H1 (cell line): ENCODE measurements at regions not wholly inside any gene's neighbourhood (a gene's known extent, or its start where the extent isn't known, plus 50 kb on each side); places are given as distances from the start of the nearest gene placed in this dataset.

ENCODE experiments used
- CTCF ChIA-PET: fragments of 300-600 bp; sonication (Branson Sonifier 250); formaldehyde crosslinking; loops from one replicate; lab custom pipeline; 2021; ENCODE audit not compliant: partially characterized antibody; lab: Charles Lee
- POLR2A ChIA-PET: fragments of 300-600 bp; sonication (Branson Sonifier 250); formaldehyde crosslinking; loops from one replicate; lab custom pipeline; 2021; ENCODE audit warnings: inconsistent platforms; ENCODE audit not compliant: partially characterized antibody; lab: Charles Lee
- DNase-seq, 2 experiments: peaks; one replicate each; pipeline versions ENCODE4 v3.0.0 to v3.0.0-alpha.2; 2010 to 2022; ENCODE audit warnings: low spot score in 2 of 2, low read depth in 1 of 2, mixed read lengths in 1 of 2
- FAIRE-seq: peaks from 2 replicates; lab custom pipeline; 2011; peaks lifted over from hg19 to GRCh38; lab: Jason Lieb, UNC
- H2AFZ ChIP-seq: 2 replicates; pipeline ENCODE4 v1.8.1; 2012; ENCODE audit warnings: low read length, inconsistent platforms
- H2AK5ac ChIP-seq: 2 replicates; pipeline ENCODE4 v1.6.1; 2013; ENCODE audit warnings: low read depth, low read length
- H2BK120ac ChIP-seq: replicated peaks from 2 replicates; pipeline ENCODE3; 2013; ENCODE audit warnings: low read depth, low read length, inconsistent platforms
- H2BK12ac ChIP-seq: 2 replicates; pipeline ENCODE4 v1.6.1; 2013; ENCODE audit warnings: low read depth, low read length
- H2BK15ac ChIP-seq: 2 replicates; pipeline ENCODE4 v1.6.1; 2013; ENCODE audit warnings: low read length
- H2BK20ac ChIP-seq: 2 replicates; pipeline ENCODE4 v1.6.1; 2013; ENCODE audit warnings: low read length
- H2BK5ac ChIP-seq: 2 replicates; pipeline ENCODE4 v1.6.1; 2013; ENCODE audit warnings: low read depth, low read length
- H3K14ac ChIP-seq: 2 replicates; pipeline ENCODE4 v1.6.1; 2013; ENCODE audit warnings: inconsistent platforms; ENCODE audit not compliant: insufficient read length
- H3K18ac ChIP-seq: 2 replicates; pipeline ENCODE4 v1.6.1; 2013; ENCODE audit warnings: low read length; ENCODE audit errors: extremely low read depth
- H3K23ac ChIP-seq: 2 replicates; pipeline ENCODE4 v1.6.1; 2013; ENCODE audit warnings: inconsistent platforms; ENCODE audit not compliant: insufficient read length
- H3K23me2 ChIP-seq: 2 replicates; pipeline ENCODE4 v1.6.1; 2013; ENCODE audit warnings: low read depth, low read length
- H3K27ac ChIP-seq: 2 replicates; pipeline ENCODE4 v1.6.1; 2011; ENCODE audit warnings: low read depth, low read length, inconsistent platforms
- H3K27me3 ChIP-seq, 4 experiments: replicated peaks in 1 of 4; 1 replicate in 1 of 4; 2 replicates in 3 of 4; pipeline versions ENCODE4 v1.6.1 to v1.8.1; 2011 to 2013; ENCODE audit warnings: low read length in 3 of 4, mild to moderate bottlenecking in 3 of 4, inconsistent platforms in 2 of 4, mixed read lengths in 2 of 4, moderate library complexity in 1 of 4; ENCODE audit not compliant: control insufficient read depth in 3 of 4, insufficient read depth in 3 of 4; ENCODE audit errors: extremely low read depth in 1 of 4
- H3K36me3 ChIP-seq, 4 experiments: 2 replicates each; pipeline versions ENCODE4 v1.6.1 to v1.8.1; 2011 to 2013; ENCODE audit warnings: mild to moderate bottlenecking in 4 of 4, low read length in 3 of 4, moderate library complexity in 2 of 4, control low read depth in 1 of 4, inconsistent platforms in 1 of 4; ENCODE audit not compliant: insufficient read depth in 4 of 4, control insufficient read depth in 2 of 4
- H3K4ac ChIP-seq: replicated peaks from 2 replicates; pipeline ENCODE3; 2013; ENCODE audit warnings: low read length, low read depth, mixed read lengths, inconsistent platforms; ENCODE audit not compliant: insufficient read length
- H3K4me1 ChIP-seq, 4 experiments: replicated peaks in 1 of 4; 1 replicate in 1 of 4; 2 replicates in 3 of 4; pipeline versions ENCODE4 v1.6.1 to v1.8.1; 2011 to 2013; ENCODE audit warnings: low read length in 3 of 4, inconsistent platforms in 2 of 4, mixed read lengths in 1 of 4; ENCODE audit not compliant: insufficient read depth in 4 of 4, control insufficient read depth in 3 of 4
- H3K4me2 ChIP-seq, 2 experiments: 2 replicates each; pipeline versions ENCODE4 v1.6.1 to v1.8.1; 2011 to 2013; ENCODE audit warnings: low read depth in 2 of 2, low read length in 2 of 2, control low read depth in 1 of 2, inconsistent platforms in 1 of 2, mild to moderate bottlenecking in 1 of 2; ENCODE audit not compliant: insufficient read depth in 1 of 2
- H3K4me3 ChIP-seq, 4 experiments: fragments of 200-600, 300-600 bp in 1 of 4; sonication (generic), shearing (Covaris generic), sonication (Bioruptor Twin) in 1 of 4; 2 replicates each; pipeline versions ENCODE4 v1.5.1 to v1.8.1; 2011 to 2016; ENCODE audit warnings: low read length in 4 of 4, low read depth in 3 of 4, control low read depth in 2 of 4, inconsistent platforms in 2 of 4, mild to moderate bottlenecking in 2 of 4, mixed read lengths in 1 of 4, moderate library complexity in 1 of 4; ENCODE audit not compliant: insufficient read depth in 2 of 4; ENCODE audit errors: extremely low read depth in 1 of 4
- H3K56ac ChIP-seq: replicated peaks from 2 replicates; pipeline ENCODE3; 2013; ENCODE audit warnings: low read depth, mild to moderate bottlenecking, mixed read lengths, low read length, inconsistent platforms; ENCODE audit not compliant: insufficient read length
- H3K79me1 ChIP-seq: 2 replicates; pipeline ENCODE4 v1.6.1; 2013; ENCODE audit warnings: low read depth, low read length, control low read depth
- H3K79me2 ChIP-seq, 2 experiments: 2 replicates each; pipeline versions ENCODE4 v1.6.1 to v1.8.1; 2012 to 2013; ENCODE audit warnings: low read length in 2 of 2, mild to moderate bottlenecking in 2 of 2, inconsistent platforms in 1 of 2; ENCODE audit not compliant: insufficient read depth in 2 of 2, control insufficient read depth in 1 of 2
- H3K9ac ChIP-seq, 4 experiments: replicated peaks in 1 of 4; 1 replicate in 1 of 4; 2 replicates in 3 of 4; pipeline versions ENCODE4 v1.6.1 to v1.8.1; 2011 to 2013; ENCODE audit warnings: low read depth in 3 of 4, low read length in 3 of 4, control low read depth in 2 of 4, mild to moderate bottlenecking in 2 of 4, moderate library complexity in 2 of 4, inconsistent platforms in 1 of 4; ENCODE audit errors: extremely low read depth in 1 of 4
- H3K9me3 ChIP-seq, 2 experiments: 2 replicates each; pipeline versions ENCODE4 v1.6.1 to v1.8.1; 2012 to 2013; ENCODE audit warnings: mild to moderate bottlenecking in 2 of 2, moderate library complexity in 2 of 2, control low read depth in 1 of 2, inconsistent platforms in 1 of 2, low read depth in 1 of 2, low read length in 1 of 2, mixed read lengths in 1 of 2; ENCODE audit not compliant: insufficient read depth in 2 of 2
- H4K20me1 ChIP-seq, 2 experiments: replicated peaks in 1 of 2; 2 replicates each; pipeline versions ENCODE3 to v1.8.1; 2011 to 2013; ENCODE audit warnings: inconsistent platforms in 2 of 2, low read length in 2 of 2, mild to moderate bottlenecking in 1 of 2; ENCODE audit not compliant: insufficient read depth in 2 of 2, control insufficient read depth in 1 of 2
- H4K5ac ChIP-seq: 2 replicates; pipeline ENCODE4 v1.6.1; 2013; ENCODE audit warnings: low read length, low read depth, mixed read lengths, inconsistent platforms; ENCODE audit not compliant: insufficient read length
- H4K8ac ChIP-seq: 2 replicates; pipeline ENCODE4 v1.8.0; 2013; ENCODE audit warnings: mild to moderate bottlenecking, moderate library complexity, low read length, inconsistent platforms; ENCODE audit not compliant: insufficient read depth; ENCODE audit errors: extremely low read depth
- H4K91ac ChIP-seq: replicated peaks from 2 replicates; pipeline ENCODE3; 2013; ENCODE audit warnings: low read length, mixed read lengths, inconsistent platforms; ENCODE audit not compliant: insufficient read length
- ASH2L ChIP-seq: fragments of 200-600, 300-600 bp; sonication (generic); IDR thresholded peaks from one replicate; pipeline ENCODE4 v1.7.1; 2017; ENCODE audit warnings: low read length
- ATF2 ChIP-seq: IDR thresholded peaks from 2 replicates; pipeline ENCODE4 v1.6.1; 2012; ENCODE audit warnings: low read length, inconsistent platforms
- CEBPB ChIP-seq: IDR thresholded peaks from 2 replicates; pipeline ENCODE4 v1.6.1; 2012; ENCODE audit warnings: low read depth, low read length
- CHD2 ChIP-seq: IDR thresholded peaks from 2 replicates; pipeline ENCODE4 v1.6.1; 2012; ENCODE audit warnings: low read length, improper control_type of control experiment
- CTBP2 ChIP-seq: IDR thresholded peaks from 2 replicates; pipeline ENCODE4 v1.7.0; 2011; ENCODE audit warnings: borderline replicate concordance, mild to moderate bottlenecking, moderate library complexity, mixed read lengths, low read length; ENCODE audit not compliant: insufficient read depth, insufficient read length
- E2F6 ChIP-seq: IDR thresholded peaks from 2 replicates; pipeline ENCODE4 v1.6.1; 2012; ENCODE audit warnings: inconsistent platforms
- FOSL1 ChIP-seq: IDR thresholded peaks from 2 replicates; pipeline ENCODE4 v1.6.1; 2011; ENCODE audit warnings: mild to moderate bottlenecking, low read depth, low read length, moderate library complexity; ENCODE audit not compliant: insufficient read depth
- HDAC6 ChIP-seq: IDR thresholded peaks from one replicate; pipeline ENCODE4 v1.7.1; 2012; ENCODE audit warnings: low read depth, mild to moderate bottlenecking, inconsistent platforms, low read length, moderate library complexity
- SAP30 ChIP-seq: fragments of 300-600 bp; sonication (generic); IDR thresholded peaks from 2 replicates; pipeline ENCODE4 v1.7.1; 2012; ENCODE audit warnings: low read length, moderate library complexity, mild to moderate bottlenecking, inconsistent platforms; ENCODE audit not compliant: insufficient read depth, insufficient replicate concordance
- SP1 ChIP-seq: IDR thresholded peaks from 2 replicates; pipeline ENCODE4 v1.6.1; 2011; ENCODE audit warnings: low read depth, low read length
- SP4 ChIP-seq: IDR thresholded peaks from 2 replicates; pipeline ENCODE4 v1.6.1; 2012; ENCODE audit warnings: low read length, inconsistent platforms
- SRF ChIP-seq: IDR thresholded peaks from 2 replicates; pipeline ENCODE4 v1.6.1; 2011; ENCODE audit warnings: mild to moderate bottlenecking, low read depth, low read length, moderate library complexity
- TAF1 ChIP-seq: IDR thresholded peaks from 2 replicates; pipeline ENCODE4 v1.6.1; 2011; ENCODE audit warnings: mild to moderate bottlenecking, low read depth, low read length
- TBP ChIP-seq: IDR thresholded peaks from 2 replicates; pipeline ENCODE4 v1.6.1; 2011; ENCODE audit warnings: low read depth, low read length, improper control_type of control experiment
- WGBS, 2 experiments: shearing (Covaris generic) in 1 of 2; methylation state at CpG; one replicate each; pipeline versions ENCODE4 v1.1.6 to v1.1.7; 2013 to 2015; ENCODE audit warnings: low lambda C conversion rate in 2 of 2, mixed read lengths in 2 of 2, inconsistent platforms in 1 of 2, low coverage in 1 of 2, missing lambda C conversion rate in 1 of 2; ENCODE audit not compliant: insufficient replicate concordance in 2 of 2, insufficient coverage in 1 of 2, insufficient read length in 1 of 2; ENCODE audit errors: extremely low coverage in 1 of 2, missing lambda C conversion rate in 1 of 2; 5-methylcytosine and 5-hydroxymethylcytosine counted together

DNA sequence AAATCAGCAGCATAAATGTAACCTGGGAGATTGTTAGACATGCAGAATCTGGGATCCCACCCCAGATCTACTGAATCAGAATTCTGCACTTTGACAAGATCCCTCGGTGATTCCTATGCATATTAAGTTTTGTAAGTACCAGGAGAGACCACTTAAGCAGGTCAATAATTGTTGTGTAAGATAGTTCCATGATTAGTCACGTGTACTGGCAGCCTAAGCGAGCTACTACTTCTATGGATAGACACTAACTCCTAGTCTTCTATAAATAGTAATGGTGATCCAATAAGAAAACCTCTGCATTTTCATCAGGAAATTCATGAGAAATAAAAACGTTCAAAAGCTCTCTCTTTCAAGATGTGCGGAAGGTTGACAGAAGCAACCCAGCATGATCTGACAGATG, 988.2 kb upstream of the CHAC2 start:
- no peaks in the 10 kb centered on the region for H3K79me2 ChIP-seq
- H3K36me3 ChIP-seq = no peaks in the 10 kb centered on the region
- no peak overlapping the region for H2BK5ac ChIP-seq
- ChIA-PET POLR2A (no interaction called here), CTCF (interaction anchor here (0.6 kb wide), 1 partner anchor 62 kb away, joined by 3 read pairs; no protein-coding TSS in a partner anchor)
- no peak overlapping the region for H3K27ac ChIP-seq
- H2AK5ac ChIP-seq = no peak overlapping the region
- H3K14ac ChIP-seq = no peak overlapping the region
- H4K20me1 ChIP-seq = no peaks in the 10 kb centered on the region
- H3K4ac ChIP-seq = no peak overlapping the region
- no peak for FAIRE-seq
- H3K9ac ChIP-seq = no peak overlapping the region
- DNase-seq = no peak
- H3K4me1 ChIP-seq = no peaks in the 10 kb centered on the region
- no peak overlapping the region for H2BK20ac ChIP-seq
- H3K23ac ChIP-seq = no peak overlapping the region
- H2BK12ac ChIP-seq = no peak overlapping the region
- H2BK15ac ChIP-seq = no peak overlapping the region
- H4K8ac ChIP-seq = no peak overlapping the region
- no peaks in the 10 kb centered on the region for H3K9me3 ChIP-seq
- H3K18ac ChIP-seq = no peak overlapping the region
- H3K27me3 ChIP-seq = no peaks in the 10 kb centered on the region
- no peak overlapping the region for H2AFZ ChIP-seq
- no peak overlapping the region for H4K5ac ChIP-seq
- no peaks in the 10 kb centered on the region for H3K23me2 ChIP-seq
- 89% methylated on average over 5 of the region's 5 CpGs; no CpG with 5 or more reads in 1 of the 2 experiments for WGBS, 2 experiments
- no peak overlapping the region for H3K56ac ChIP-seq
- no peak overlapping the region for H4K91ac ChIP-seq
- no peak overlapping the region for H3K4me2 ChIP-seq
- no peak overlapping the region for H2BK120ac ChIP-seq
- no peaks in the 10 kb centered on the region for H3K79me1 ChIP-seq
- no peak overlapping the region for H3K4me3 ChIP-seq
- TF ChIP-seq SP1 (no peak), ASH2L (no peak), CHD2 (no peak), SP4 (no peak), ATF2 (no peak), SAP30 (no peak), TAF1 (no peak), CTBP2 (no peak), SRF (no peak), CEBPB (no peak), HDAC6 (no peak), E2F6 (no peak), TBP (no peak), FOSL1 (no peak)
